ENCODE measurements at regions not wholly inside any gene's neighbourhood (a gene's known extent, or its start where the extent isn't known, plus 50 kb on each side); places are given as distances from the start of the nearest gene placed in this dataset.
"Not testable (repeated sequence)": the region's sequence is repeated elsewhere in the genome, so short reads cannot be mapped to it uniquely, and the experiment has no call there.

DNA sequence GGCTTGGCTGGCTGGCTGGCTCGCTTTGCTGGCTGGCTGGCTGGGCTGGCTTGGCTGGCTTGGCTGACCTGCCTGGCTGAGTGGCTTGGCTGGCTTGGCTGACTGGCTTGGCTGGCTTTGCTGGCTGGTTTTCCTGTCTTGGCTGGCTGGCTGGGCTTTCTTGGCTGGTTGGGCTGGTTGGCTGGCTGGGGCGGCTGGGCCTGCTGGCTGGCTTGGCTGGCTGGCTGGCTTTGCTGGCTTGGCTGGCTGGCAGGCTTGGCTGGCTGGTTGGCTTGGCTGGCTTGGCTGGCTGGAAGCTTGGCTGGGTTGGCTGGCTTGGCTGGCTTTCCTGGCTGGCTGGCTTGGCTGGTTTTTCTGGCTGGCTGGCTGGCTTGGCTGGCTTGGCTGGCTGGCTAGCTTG is 435.6 kb downstream of the GOLGA6L6 start:
- intact Hi-C loops (cut with micrococcal nuclease; ENCODE audit: unreplicated experiment), result no loop called here
- no peaks in the 10 kb centered on the region for H3K9me3 ChIP-seq (ENCODE audit: low read length)
- no peak for DNase-seq (ENCODE audit: low spot score)
- no peak overlapping the region for H3K4me2 ChIP-seq (ENCODE audit: low read length)
- H2AFZ ChIP-seq (ENCODE audit: low read length), result no peak overlapping the region
- H3K4me3 ChIP-seq (ENCODE audit: low read depth, low read length, poor library complexity, severe bottlenecking), result no peak overlapping the region
- no peaks in the 10 kb centered on the region for H3K36me3 ChIP-seq (ENCODE audit: insufficient read depth, low read length)
- no peaks in the 10 kb centered on the region for H4K20me1 ChIP-seq (ENCODE audit: insufficient read depth, low read length)
- no peaks in the 10 kb centered on the region for H3K79me2 ChIP-seq (ENCODE audit: insufficient read depth, low read depth, low read length)
- BruUV-seq (replicated peaks), result no TSS peak
- H3K9me2 ChIP-seq (ENCODE audit: insufficient read depth, low read length), result no peaks in the 10 kb centered on the region
- H3K4me1 ChIP-seq (ENCODE audit: insufficient read depth, low read length, poor library complexity, severe bottlenecking), result no peaks in the 10 kb centered on the region
- no peak overlapping the region for H3K27ac ChIP-seq (ENCODE audit: low read depth, low read length, poor library complexity, severe bottlenecking)
- TF ChIP-seq EZH2phosphoT487 (IDR thresholded peaks at IDR 0.05; ENCODE audit: borderline replicate concordance, low read depth, low read length), result no peak
- TF ChIP-seq, protein P1, sequence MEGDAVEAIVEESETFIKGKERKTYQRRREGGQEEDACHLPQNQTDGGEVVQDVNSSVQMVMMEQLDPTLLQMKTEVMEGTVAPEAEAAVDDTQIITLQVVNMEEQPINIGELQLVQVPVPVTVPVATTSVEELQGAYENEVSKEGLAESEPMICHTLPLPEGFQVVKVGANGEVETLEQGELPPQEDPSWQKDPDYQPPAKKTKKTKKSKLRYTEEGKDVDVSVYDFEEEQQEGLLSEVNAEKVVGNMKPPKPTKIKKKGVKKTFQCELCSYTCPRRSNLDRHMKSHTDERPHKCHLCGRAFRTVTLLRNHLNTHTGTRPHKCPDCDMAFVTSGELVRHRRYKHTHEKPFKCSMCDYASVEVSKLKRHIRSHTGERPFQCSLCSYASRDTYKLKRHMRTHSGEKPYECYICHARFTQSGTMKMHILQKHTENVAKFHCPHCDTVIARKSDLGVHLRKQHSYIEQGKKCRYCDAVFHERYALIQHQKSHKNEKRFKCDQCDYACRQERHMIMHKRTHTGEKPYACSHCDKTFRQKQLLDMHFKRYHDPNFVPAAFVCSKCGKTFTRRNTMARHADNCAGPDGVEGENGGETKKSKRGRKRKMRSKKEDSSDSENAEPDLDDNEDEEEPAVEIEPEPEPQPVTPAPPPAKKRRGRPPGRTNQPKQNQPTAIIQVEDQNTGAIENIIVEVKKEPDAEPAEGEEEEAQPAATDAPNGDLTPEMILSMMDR (conservative IDR thresholded peaks at IDR 0.05; ENCODE audit: low read length), result no peak
- POLR2A ChIA-PET, result interaction anchor here (0.9 kb wide), 1 partner anchor 1291 kb away, joined by 3 read pairs; no protein-coding TSS in a partner anchor
- CTCF ChIA-PET (ENCODE audit: unreplicated experiment), result no interaction called here

DNA sequence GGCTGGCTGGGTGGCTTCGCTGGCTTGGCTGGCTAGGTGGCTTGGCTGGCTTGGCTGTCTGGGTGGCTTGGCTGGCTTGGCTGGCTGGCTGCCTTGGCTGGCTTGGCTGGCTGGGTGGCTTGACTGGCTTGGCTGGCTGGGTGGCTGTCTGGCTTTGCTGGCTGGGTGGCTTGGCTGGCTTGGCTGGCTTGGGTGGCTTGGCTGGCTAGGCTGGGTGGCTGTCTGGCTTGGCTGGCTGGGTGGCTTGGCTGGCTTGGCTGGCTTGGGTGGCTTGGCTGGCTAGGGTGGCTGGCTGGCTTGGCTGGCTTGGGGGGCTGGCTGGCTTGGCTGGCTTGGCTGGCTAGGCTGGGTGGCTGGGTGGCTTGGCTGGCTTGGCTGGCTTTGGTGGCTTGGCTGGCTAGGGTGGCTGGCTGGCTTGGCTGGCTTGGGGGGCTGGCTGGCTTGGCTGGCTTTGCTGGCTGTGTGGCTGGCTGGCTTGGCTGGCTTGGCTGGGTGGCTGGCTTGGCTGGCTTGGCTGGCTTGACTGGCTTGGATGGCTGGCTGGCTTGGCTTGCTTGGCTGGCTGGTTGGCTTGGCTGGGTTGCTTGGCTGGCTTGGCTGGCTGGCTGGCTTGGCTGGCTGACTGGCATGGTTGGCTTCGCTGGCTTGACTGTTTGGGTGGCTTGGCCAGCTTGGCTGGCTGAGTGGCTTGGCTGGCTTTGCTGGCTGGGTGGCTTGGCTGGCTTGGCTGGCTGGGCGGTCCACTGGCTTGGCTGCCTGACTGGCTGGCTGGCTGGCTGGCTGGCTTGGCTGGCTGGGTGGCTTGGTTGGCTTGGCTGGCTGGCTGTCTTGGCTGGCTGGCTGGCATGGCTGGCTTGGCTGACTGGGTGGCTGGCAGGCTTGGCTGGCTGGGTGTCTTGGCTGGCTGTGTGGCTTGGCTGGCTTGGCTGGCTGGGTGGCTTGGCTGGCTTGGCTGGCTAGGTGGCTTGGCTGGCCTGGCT is 436.3 kb downstream of the GOLGA6L6 start:
- H3K4me3 ChIP-seq (ENCODE audit: low read depth, low read length, poor library complexity, severe bottlenecking); H2AFZ ChIP-seq (ENCODE audit: low read length); H3K79me2 ChIP-seq (ENCODE audit: insufficient read depth, low read depth, low read length); POLR2A ChIA-PET; CTCF ChIA-PET (ENCODE audit: unreplicated experiment); H3K27ac ChIP-seq (ENCODE audit: low read depth, low read length, poor library complexity, severe bottlenecking); H3K9me3 ChIP-seq (ENCODE audit: low read length); DNase-seq (ENCODE audit: low spot score); H3K9me2 ChIP-seq (ENCODE audit: insufficient read depth, low read length); H3K36me3 ChIP-seq (ENCODE audit: insufficient read depth, low read length); BruUV-seq (replicated peaks); H3K4me2 ChIP-seq (ENCODE audit: low read length); H3K4me1 ChIP-seq (ENCODE audit: insufficient read depth, low read length, poor library complexity, severe bottlenecking); H4K20me1 ChIP-seq (ENCODE audit: insufficient read depth, low read length); intact Hi-C loops (cut with micrococcal nuclease; ENCODE audit: unreplicated experiment): not testable (repeated sequence)

DNA sequence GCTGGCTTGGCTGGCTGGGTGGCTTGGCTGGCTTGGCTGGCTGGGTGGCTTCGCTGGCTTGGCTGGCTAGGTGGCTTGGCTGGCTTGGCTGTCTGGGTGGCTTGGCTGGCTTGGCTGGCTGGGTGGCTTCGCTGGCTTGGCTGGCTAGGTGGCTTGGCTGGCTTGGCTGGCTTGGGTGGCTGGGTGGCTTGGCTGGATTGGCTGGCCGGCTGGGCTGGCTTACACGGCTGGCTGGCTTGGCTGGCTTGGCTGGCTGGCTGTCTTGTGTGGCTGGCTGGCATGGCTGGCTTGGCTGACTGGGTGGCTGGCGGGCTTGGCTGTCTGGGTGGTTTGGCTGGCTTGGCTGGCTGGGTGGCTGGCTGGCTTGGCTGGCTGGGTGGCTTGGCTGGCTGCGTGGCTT is 437.0 kb downstream of the GOLGA6L6 start:
- H3K27ac ChIP-seq (ENCODE audit: low read depth, low read length, poor library complexity, severe bottlenecking); H3K4me3 ChIP-seq (ENCODE audit: low read depth, low read length, poor library complexity, severe bottlenecking); CTCF ChIA-PET (ENCODE audit: unreplicated experiment); H3K36me3 ChIP-seq (ENCODE audit: insufficient read depth, low read length); H4K20me1 ChIP-seq (ENCODE audit: insufficient read depth, low read length); H2AFZ ChIP-seq (ENCODE audit: low read length); intact Hi-C loops (cut with micrococcal nuclease; ENCODE audit: unreplicated experiment); H3K9me3 ChIP-seq (ENCODE audit: low read length); POLR2A ChIA-PET; BruUV-seq (replicated peaks); H3K4me1 ChIP-seq (ENCODE audit: insufficient read depth, low read length, poor library complexity, severe bottlenecking); DNase-seq (ENCODE audit: low spot score); H3K9me2 ChIP-seq (ENCODE audit: insufficient read depth, low read length); H3K4me2 ChIP-seq (ENCODE audit: low read length); H3K79me2 ChIP-seq (ENCODE audit: insufficient read depth, low read depth, low read length): not testable (repeated sequence)

DNA sequence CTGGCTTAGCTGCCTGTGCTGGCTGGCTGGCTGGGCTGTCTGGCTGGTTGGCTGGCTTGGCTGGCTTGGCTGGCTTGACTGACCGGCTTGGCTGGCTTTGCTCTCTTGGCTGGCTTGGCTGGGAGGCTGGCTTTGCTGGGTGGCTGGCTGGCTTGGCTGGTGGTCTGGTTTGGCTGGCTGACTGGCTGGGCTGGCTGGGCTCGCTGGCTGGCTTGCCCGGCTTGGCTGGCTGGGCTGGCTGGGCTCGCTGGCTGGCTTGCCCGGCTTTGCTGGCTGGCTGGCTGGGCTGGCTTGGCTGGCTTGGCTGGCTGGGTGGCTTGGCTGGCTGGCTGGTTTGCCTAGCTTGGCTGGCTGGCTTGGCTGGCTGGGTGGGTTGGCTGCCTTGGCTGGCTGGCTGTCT is 438.7 kb downstream of the GOLGA6L6 start:
- H3K4me1 ChIP-seq (ENCODE audit: insufficient read depth, low read length, poor library complexity, severe bottlenecking); POLR2A ChIA-PET; BruUV-seq (replicated peaks): not testable (repeated sequence)

DNA sequence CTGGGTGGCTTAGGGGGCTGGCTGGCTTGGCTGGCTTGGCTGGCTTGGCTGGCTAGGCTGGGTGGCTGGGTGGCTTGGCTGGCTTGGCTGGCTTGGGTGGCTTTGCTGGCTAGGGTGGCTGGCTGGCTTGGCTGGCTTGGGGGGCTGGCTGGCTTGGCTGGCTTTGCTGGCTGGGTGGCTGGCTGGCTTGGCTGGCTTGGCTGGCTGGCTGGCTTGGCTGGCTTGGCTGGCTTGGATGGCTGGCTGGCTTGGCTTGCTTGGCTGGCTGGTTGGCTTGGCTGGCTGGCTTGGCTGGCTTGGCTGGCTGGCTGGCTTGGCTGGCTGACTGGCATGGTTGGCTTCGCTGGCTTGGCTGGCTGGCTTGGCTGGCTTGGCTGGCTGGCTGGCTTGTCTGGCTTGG is 439.4 kb downstream of the GOLGA6L6 start:
- BruUV-seq (replicated peaks); H3K27ac ChIP-seq (ENCODE audit: low read depth, low read length, poor library complexity, severe bottlenecking); H3K36me3 ChIP-seq (ENCODE audit: insufficient read depth, low read length); H3K9me3 ChIP-seq (ENCODE audit: low read length); POLR2A ChIA-PET; H2AFZ ChIP-seq (ENCODE audit: low read length); H4K20me1 ChIP-seq (ENCODE audit: insufficient read depth, low read length); H3K4me3 ChIP-seq (ENCODE audit: low read depth, low read length, poor library complexity, severe bottlenecking); intact Hi-C loops (cut with micrococcal nuclease; ENCODE audit: unreplicated experiment); H3K4me1 ChIP-seq (ENCODE audit: insufficient read depth, low read length, poor library complexity, severe bottlenecking); H3K4me2 ChIP-seq (ENCODE audit: low read length); H3K9me2 ChIP-seq (ENCODE audit: insufficient read depth, low read length); H3K79me2 ChIP-seq (ENCODE audit: insufficient read depth, low read depth, low read length); DNase-seq (ENCODE audit: low spot score); CTCF ChIA-PET (ENCODE audit: unreplicated experiment): not testable (repeated sequence)

More for the DNA sequence above, 438.7 kb downstream of the GOLGA6L6 start:
- DNase-seq (ENCODE audit: low spot score); H3K79me2 ChIP-seq (ENCODE audit: insufficient read depth, low read depth, low read length); H3K4me3 ChIP-seq (ENCODE audit: low read depth, low read length, poor library complexity, severe bottlenecking); H4K20me1 ChIP-seq (ENCODE audit: insufficient read depth, low read length); H2AFZ ChIP-seq (ENCODE audit: low read length); intact Hi-C loops (cut with micrococcal nuclease; ENCODE audit: unreplicated experiment); H3K36me3 ChIP-seq (ENCODE audit: insufficient read depth, low read length); H3K9me2 ChIP-seq (ENCODE audit: insufficient read depth, low read length); H3K4me2 ChIP-seq (ENCODE audit: low read length); H3K27ac ChIP-seq (ENCODE audit: low read depth, low read length, poor library complexity, severe bottlenecking); H3K9me3 ChIP-seq (ENCODE audit: low read length); CTCF ChIA-PET (ENCODE audit: unreplicated experiment): not testable (repeated sequence)
